GM12878 (cell line): ENCODE measurements at regions not wholly inside any gene's neighbourhood (a gene's known extent, or its start where the extent isn't known, plus 50 kb on each side); places are given as distances from the start of the nearest gene placed in this dataset.

Experiments used
- ATAC-seq: fragments of 200-7000 bp; cut with Tn5 transposase; 3 replicates; pipeline ENCODE4 v1.9.1; 2020; ENCODE audit warnings: mild to moderate bottlenecking, moderate library complexity
- BruUV-seq: library from RNA; stranded (reverse); fragments of 400-500 nt; replicated peaks from 2 replicates; lab custom pipeline; 2021; lab: Mats Ljungman, UMichigan
- CTCF ChIA-PET: fragments of 300-600 bp; sonication (Branson Sonifier 250); formaldehyde crosslinking; extraction: SDS; loops from one replicate; lab custom pipeline; 2021; ENCODE audit warnings: inconsistent platforms; lab: Yijun Ruan, JAX
- POLR2A ChIA-PET: fragments of 350-600 bp; formaldehyde crosslinking; extraction: SDS; loops from one replicate; lab custom pipeline; 2021; ENCODE audit warnings: inconsistent platforms; lab: Charles Lee
- RAD21 ChIA-PET: fragments of 300-600 bp; sonication (Branson Sonifier 250); formaldehyde crosslinking; loops from one replicate; lab custom pipeline; 2023; ENCODE audit warnings: antibody characterized with exemption; ENCODE audit not compliant: unreplicated experiment; lab: Charles Lee
- SMC1A ChIA-PET: fragments of 300-600 bp; sonication (Branson Sonifier 250); formaldehyde crosslinking; loops from one replicate; lab custom pipeline; 2023; ENCODE audit not compliant: unreplicated experiment, uncharacterized antibody; lab: Charles Lee
- DNase-seq: peaks from one replicate; pipeline ENCODE4 v3.0.0-alpha.2; 2011; ENCODE audit warnings: low read depth, low spot score
- FAIRE-seq: peaks from 3 replicates; lab custom pipeline; 2011; peaks lifted over from hg19 to GRCh38; lab: Jason Lieb, UNC
- H2AFZ ChIP-seq: 2 replicates; pipeline ENCODE4 v1.6.0; 2011; ENCODE audit warnings: low read depth, low read length, control low read depth; ENCODE audit not compliant: control insufficient read depth
- H3K27ac ChIP-seq: 2 replicates; pipeline ENCODE4 v1.5.1; 2011; ENCODE audit warnings: control low read depth; ENCODE audit not compliant: control insufficient read depth, insufficient read depth
- H3K27me3 ChIP-seq, 2 experiments: replicated peaks in 1 of 2; 2 replicates each; pipeline versions ENCODE4 v1.6.0 to v1.6.1; 2011; ENCODE audit warnings: low read length in 1 of 2; ENCODE audit not compliant: control insufficient read depth in 2 of 2, insufficient read depth in 2 of 2
- H3K36me3 ChIP-seq, 2 experiments: 2 replicates each; pipeline ENCODE4 v1.5.1; 2011; ENCODE audit warnings: low read length in 1 of 2; ENCODE audit not compliant: control insufficient read depth in 2 of 2, insufficient read depth in 2 of 2
- H3K4me1 ChIP-seq: 2 replicates; pipeline ENCODE4 v1.6.1; 2011; ENCODE audit warnings: mild to moderate bottlenecking, low read length, moderate library complexity, mixed read lengths; ENCODE audit not compliant: control insufficient read depth, insufficient read depth
- H3K4me2 ChIP-seq: 2 replicates; pipeline ENCODE4 v1.6.0; 2011; ENCODE audit warnings: control low read depth; ENCODE audit not compliant: control insufficient read depth, insufficient read depth
- H3K4me3 ChIP-seq: fragments of 200-600 bp; sonication (generic); 2 replicates; pipeline ENCODE4 v1.5.1; 2016
- H3K79me2 ChIP-seq: 2 replicates; pipeline ENCODE4 v1.6.0; 2011; ENCODE audit warnings: low read length; ENCODE audit not compliant: control insufficient read depth, insufficient read depth
- H3K9ac ChIP-seq: 2 replicates; pipeline ENCODE4 v1.8.0; 2011; ENCODE audit warnings: low read length, control low read depth, mixed read lengths; ENCODE audit not compliant: control insufficient read depth, insufficient read depth
- H3K9me3 ChIP-seq: replicated peaks from 3 replicates; pipeline ENCODE4 v1.5.1; 2011; ENCODE audit warnings: mild to moderate bottlenecking, low read length; ENCODE audit not compliant: control insufficient read depth, insufficient read depth
- H4K20me1 ChIP-seq: 2 replicates; pipeline ENCODE4 v1.6.0; 2011; ENCODE audit not compliant: control insufficient read depth, insufficient read depth
- BCL11A ChIP-seq: IDR thresholded peaks from 2 replicates; pipeline ENCODE4 v1.6.1; 2011; ENCODE audit warnings: low read depth, low read length
- CBX5 ChIP-seq: sonication (generic); IDR thresholded peaks from 2 replicates; pipeline ENCODE4 v1.6.1; 2016; ENCODE audit warnings: low read depth, moderate library complexity, mild to moderate bottlenecking, inconsistent platforms
- CHD4 ChIP-seq: fragments of 200-600 bp; sonication (generic); IDR thresholded peaks from 2 replicates; pipeline ENCODE4 v1.6.1; 2016; ENCODE audit warnings: mild to moderate bottlenecking
- HDAC2 ChIP-seq: fragments of 200-600 bp; sonication (generic); IDR thresholded peaks from 2 replicates; pipeline ENCODE4 v1.6.1; 2017
- HDGF ChIP-seq: fragments of 450-650 bp; IDR thresholded peaks from 2 replicates; pipeline ENCODE4 v1.6.1; 2016; ENCODE audit warnings: antibody characterized with exemption
- IRF4 ChIP-seq: IDR thresholded peaks from 2 replicates; pipeline ENCODE4 v1.6.1; 2011; ENCODE audit warnings: low read depth, low read length
- IRF5 ChIP-seq: fragments of 450-650 bp; IDR thresholded peaks from 2 replicates; pipeline ENCODE4 v1.6.1; 2017; ENCODE audit warnings: borderline replicate concordance
- NR2C2 ChIP-seq: IDR thresholded peaks from 2 replicates; pipeline ENCODE4 v1.6.1; 2011; ENCODE audit warnings: borderline replicate concordance, low read depth; ENCODE audit not compliant: control insufficient read depth, insufficient read length
- NR2F1 ChIP-seq: fragments of 450-650 bp; conservative IDR thresholded peaks from 2 replicates; pipeline ENCODE4 v1.6.1; 2017; ENCODE audit warnings: mild to moderate bottlenecking
- POLR2AphosphoS2 ChIP-seq: IDR thresholded peaks from 2 replicates; pipeline ENCODE4 v1.6.1; 2011; ENCODE audit warnings: low read depth, mild to moderate bottlenecking, low read length, improper control_type of control experiment, moderate library complexity
- POU2F2 ChIP-seq: IDR thresholded peaks from 3 replicates; pipeline ENCODE4 v1.6.1; 2011; ENCODE audit warnings: low read depth, mild to moderate bottlenecking, low read length, borderline replicate concordance
- RAD51 ChIP-seq: fragments of 450-650 bp; IDR thresholded peaks from 2 replicates; pipeline ENCODE4 v1.6.1; 2016; ENCODE audit warnings: moderate library complexity, mild to moderate bottlenecking, inconsistent platforms
- SMAD1 ChIP-seq: fragments of 450-650 bp; IDR thresholded peaks from 2 replicates; pipeline ENCODE4 v1.6.1; 2018; ENCODE audit warnings: mild to moderate bottlenecking, low read depth; ENCODE audit not compliant: partially characterized antibody
- SMC3 ChIP-seq: IDR thresholded peaks from 2 replicates; pipeline ENCODE4 v1.6.1; 2011; ENCODE audit warnings: low read length, improper control_type of control experiment, borderline replicate concordance
- SPI1 ChIP-seq: IDR thresholded peaks from 2 replicates; pipeline ENCODE4 v1.6.1; 2011; ENCODE audit warnings: low read depth, mild to moderate bottlenecking, low read length, moderate library complexity, borderline replicate concordance; ENCODE audit not compliant: insufficient read depth
- SREBF2 ChIP-seq: IDR thresholded peaks from 2 replicates; pipeline ENCODE4 v1.6.1; 2012; ENCODE audit warnings: mild to moderate bottlenecking, low read length
- SRF ChIP-seq, 2 experiments: IDR thresholded peaks; 2 replicates each; pipeline ENCODE4 v1.6.1; 2011; ENCODE audit warnings: low read depth in 2 of 2, low read length in 2 of 2, mild to moderate bottlenecking in 1 of 2, moderate library complexity in 1 of 2
- STAT3 ChIP-seq: IDR thresholded peaks from 2 replicates; pipeline ENCODE4 v1.6.1; 2011; ENCODE audit warnings: low read depth, low read length, improper control_type of control experiment
- ZBTB11 ChIP-seq: fragments of 450-650 bp; formaldehyde crosslinking; IDR thresholded peaks from 2 replicates; pipeline ENCODE4 v1.5.0; 2022; ENCODE audit warnings: mild to moderate bottlenecking, missing genetic modification characterization
- WGBS: methylation state at CpG from one replicate; pipeline ENCODE4 v1.1.6; 2016; ENCODE audit warnings: low lambda C conversion rate; ENCODE audit not compliant: insufficient replicate concordance, insufficient coverage; ENCODE audit errors: missing lambda C conversion rate; 5-methylcytosine and 5-hydroxymethylcytosine counted together
- in situ Hi-C: fragments of 300-500 bp; cut with MboI; formaldehyde crosslinking; loops from 9 replicates; pipeline ENCODE4 v1.14.3; 2018; ENCODE audit warnings: mixed read lengths
- intact Hi-C: fragments of 100-400 bp; cut with micrococcal nuclease; formaldehyde crosslinking; loops from one replicate; pipeline ENCODE4 v1.14.2; 2022; ENCODE audit not compliant: unreplicated experiment

GRCh38 chr21:16084776-16085364, 355.1 kb downstream of the USP25 start (continued):
- no peak for TF ChIP-seq SMAD1

GRCh38 chr21:16085421-16085820, 355.6 kb downstream of the USP25 start:
- no peaks in the 10 kb centered on the region for H3K9me3 ChIP-seq
- H3K4me1 ChIP-seq: no peaks in the 10 kb centered on the region
- BruUV-seq: no TSS peak
- 45% methylated on average over 5 of the region's 5 CpGs for WGBS
- CTCF ChIA-PET: interaction anchor here (0.6 to 2.1 kb wide), 2 partner anchors 245 kb away, joined by 3 to 5 read pairs; no protein-coding TSS in a partner anchor
- FAIRE-seq: no peak
- H3K27me3 ChIP-seq: no peaks in the 10 kb centered on the region
- no peaks in the 10 kb centered on the region for H4K20me1 ChIP-seq
- H3K27ac ChIP-seq: no peak overlapping the region
- TF ChIP-seq IRF4 (no peak), STAT3 (no peak), CHD4 (no peak), POLR2AphosphoS2 (no peak), SRF (IDR thresholded peaks at IDR 0.05; ENCODE audit: low read depth in 2 of 2, low read length in 2 of 2) (no peak), SPI1 (no peak), HDGF (no peak), NR2F1 (no peak), SMC3 (no peak), POU2F2 (no peak), CBX5 (no peak), SREBF2 (no peak), RAD51 (no peak), ZBTB11 (CRISPR knock-in tag) (no peak), BCL11A (no peak), NR2C2 (no peak), SMAD1 (no peak), IRF5 (no peak), HDAC2 (no peak)
- SMC1A ChIA-PET: interaction anchor here (1.0 to 1.2 kb wide), 2 partner anchors 11 to 18 kb away, joined by 3 read pairs; no protein-coding TSS in a partner anchor
- POLR2A ChIA-PET: no interaction called here
- H3K4me3 ChIP-seq: no peak overlapping the region
- H3K4me2 ChIP-seq: no peak overlapping the region
- in situ Hi-C loops (no loop called here), intact Hi-C loops (no loop called here)
- DNase-seq: no peak
- RAD21 ChIA-PET: no interaction called here
- no peak overlapping the region for H2AFZ ChIP-seq
- H3K79me2 ChIP-seq: no peaks in the 10 kb centered on the region
- ATAC-seq: no peak
- H3K36me3 ChIP-seq: no peaks in the 10 kb centered on the region
- H3K9ac ChIP-seq: no peak overlapping the region
